GM18508 (cell line): ENCODE measurements at regions not wholly inside any gene's neighbourhood (a gene's known extent, or its start where the extent isn't known, plus 50 kb on each side); places are given as distances from the start of the nearest gene placed in this dataset.

Experiments
- ATAC-seq: cut with Tn5 transposase; IDR thresholded peaks from one replicate; pipeline ENCODE4 v1.9.1; 2021; ENCODE audit warnings: moderate number of reproducible peaks; ENCODE audit not compliant: insufficient read depth, unreplicated experiment

- no peak for ATAC-seq
Measured at GRCh38 chr10:4671451-4672145, 154.4 kb upstream of the AKR1E2 start.

GRCh38 chr10:4670737-4671136, 155.3 kb upstream of the AKR1E2 start:
- ATAC-seq = no peak

GRCh38 chr10:4669585-4669984, 156.4 kb upstream of the AKR1E2 start:
- ATAC-seq = no peak

- peak; percentile 73 for ATAC-seq
Measured at GRCh38 chr10:4663162-4663992, 162.6 kb upstream of the AKR1E2 start.

- ATAC-seq = no peak
Measured at GRCh38 chr10:4662576-4663161, 163.3 kb upstream of the AKR1E2 start.

- no peak for ATAC-seq
Measured at GRCh38 chr10:4661511-4662255, 164.3 kb upstream of the AKR1E2 start.

- no peak for ATAC-seq
Measured at GRCh38 chr10:4658777-4659176, 167.2 kb upstream of the AKR1E2 start.

GRCh38 chr10:4656576-4657194, 169.3 kb upstream of the AKR1E2 start:
- ATAC-seq = no peak

- no peak for ATAC-seq
Measured at GRCh38 chr10:4655879-4656278, 170.1 kb upstream of the AKR1E2 start.

- no peak for ATAC-seq
Measured at GRCh38 chr10:4655406-4655805, 170.6 kb upstream of the AKR1E2 start.

- ATAC-seq = no peak
Measured at GRCh38 chr10:4654496-4654895, 171.5 kb upstream of the AKR1E2 start.

- no peak for ATAC-seq
Measured at GRCh38 chr10:4653160-4653559, 172.8 kb upstream of the AKR1E2 start.

- ATAC-seq = no peak
Measured at GRCh38 chr10:4652111-4653010, 173.6 kb upstream of the AKR1E2 start.

- no peak for ATAC-seq
Measured at GRCh38 chr10:4651404-4652037, 174.5 kb upstream of the AKR1E2 start.

- ATAC-seq = no peak
Measured at GRCh38 chr10:4650582-4650981, 175.4 kb upstream of the AKR1E2 start.

- ATAC-seq = no peak
Measured at GRCh38 chr10:4649886-4650508, 176.0 kb upstream of the AKR1E2 start.

GRCh38 chr10:4649471-4649870, 176.5 kb upstream of the AKR1E2 start:
- no peak for ATAC-seq

GRCh38 chr10:4648999-4649398, 177.0 kb upstream of the AKR1E2 start:
- ATAC-seq = no peak
